SU-DHL-6 (cell line): ENCODE measurements at regions not wholly inside any gene's neighbourhood (a gene's known extent, or its start where the extent isn't known, plus 50 kb on each side); places are given as distances from the start of the nearest gene placed in this dataset.

ENCODE experiments used
- CTCF ChIP-seq: fragments of 200-600 bp; sonication (generic); IDR thresholded peaks from one replicate; pipeline ENCODE4 v1.5.1; 2017; ENCODE audit warnings: antibody characterized with exemption, mild to moderate bottlenecking, low read length, moderate library complexity; ENCODE audit not compliant: insufficient read depth, poor library complexity, severe bottlenecking
- EZH2phosphoT487 ChIP-seq: fragments of 200-600 bp; sonication (generic), shearing (Covaris generic); conservative IDR thresholded peaks from 2 replicates; pipeline ENCODE4 v1.6.1; 2018; ENCODE audit warnings: mild to moderate bottlenecking, antibody characterized with exemption, low read length, moderate library complexity, mixed read lengths

- no peak for TF ChIP-seq EZH2phosphoT487
- TF ChIP-seq CTCF: no peak
Measured at GRCh38 chr14:87261621-87262020, 731.4 kb downstream of the GALC start.
